Esophagus muscularis mucosa (tissue), 4 donors: ENCODE measurements at regions not wholly inside any gene's neighbourhood (a gene's known extent, or its start where the extent isn't known, plus 50 kb on each side); places are given as distances from the start of the nearest gene placed in this dataset.

Experiments used
- CTCF ChIP-seq, 3 experiments: fragments of 200-600 bp in 2 of 3; fragments of 450-650 bp in 1 of 3; sonication (generic) in 2 of 3; IDR thresholded peaks; one replicate each; pipeline ENCODE4 v1.5.1; 2017 to 2019; ENCODE audit warnings: antibody characterized with exemption in 3 of 3, mild to moderate bottlenecking in 2 of 3, moderate library complexity in 1 of 3
- EP300 ChIP-seq: sonication (generic); formaldehyde crosslinking; IDR thresholded peaks from one replicate; pipeline ENCODE4 v1.6.1; 2017; ENCODE audit warnings: antibody characterized with exemption
- POLR2A ChIP-seq: fragments of 450-650 bp; IDR thresholded peaks from one replicate; pipeline ENCODE4 v1.6.1; 2017; ENCODE audit warnings: antibody characterized with exemption, moderate library complexity, mild to moderate bottlenecking, low read depth
- POLR2AphosphoS5 ChIP-seq, 2 donors: sonication (generic); formaldehyde crosslinking; IDR thresholded peaks; one replicate each; pipeline ENCODE4 v1.6.1; 2017; ENCODE audit warnings: antibody characterized with exemption in 2 of 2

GRCh38 chr2:117763804-117764203, 50.7 kb upstream of the DDX18 start:
- no peak for TF ChIP-seq CTCF (IDR thresholded peaks at IDR 0.05)
- no peak for TF ChIP-seq POLR2AphosphoS5 (IDR thresholded peaks at IDR 0.05)
- TF ChIP-seq POLR2A: no peak
- TF ChIP-seq EP300: no peak
